ENCODE measurements at regions not wholly inside any gene's neighbourhood (a gene's known extent, or its start where the extent isn't known, plus 50 kb on each side); places are given as distances from the start of the nearest gene placed in this dataset.
"Not testable (repeated sequence)": the region's sequence is repeated elsewhere in the genome, so short reads cannot be mapped to it uniquely, and the experiment has no call there.

- TF ChIP-seq REST (IDR thresholded peaks at IDR 0.05) (no peak), PBX3 (IDR thresholded peaks at IDR 0.05) (no peak), CHD2 (IDR thresholded peaks at IDR 0.05; ENCODE audit: low read length, partially characterized antibody) (no peak), RARB (CRISPR knock-in tag; IDR thresholded peaks at IDR 0.05) (no peak), E2F6 (IDR thresholded peaks at IDR 0.05; ENCODE audit: borderline replicate concordance, low read depth) (no peak), SMC3 (IDR thresholded peaks at IDR 0.05) (no peak), FOSL2 (IDR thresholded peaks at IDR 0.05) (no peak), FOSL2 (CRISPR knock-in tag; IDR thresholded peaks at IDR 0.05) (no peak), TFCP2L1 (CRISPR knock-in tag; IDR thresholded peaks at IDR 0.05) (no peak)
Observed at GRCh38 chr7:25739143-25739542, 412.9 kb upstream of the NFE2L3 start (continued).

GRCh38 chr7:25742316-25742715 lies 409.7 kb upstream of the NFE2L3 start:
- no peaks in the 10 kb centered on the region for H3K4me1 ChIP-seq
- POLR2A ChIA-PET = no interaction called here
- no peak overlapping the region for H3K4me2 ChIP-seq
- no peak overlapping the region for H3K27ac ChIP-seq
- H3K9me3 ChIP-seq = no peaks in the 10 kb centered on the region
- TF ChIP-seq NFE2L2 (conservative IDR thresholded peaks at IDR 0.05; ENCODE audit: low read length) (0 out of 2 replicates have a peak, but pooled peaks have one; percentile 28), MAFK (IDR thresholded peaks at IDR 0.05; ENCODE audit: partially characterized antibody) (peak; percentile 96), FOXS1 (CRISPR knock-in tag; IDR thresholded peaks at IDR 0.05) (no peak)
- WGBS (ENCODE audit: missing lambda C conversion rate) = 13% methylated on average over 3 of the region's 3 CpGs
- CTCF ChIA-PET = no interaction called here
- DNase-seq (ENCODE audit: low read depth in 1 of 2, low spot score in 1 of 2) (no peak), ATAC-seq (no peak), FAIRE-seq (no peak)
- no peak overlapping the region for H3K4me3 ChIP-seq

- H3K27ac ChIP-seq; H3K4me1 ChIP-seq; ATAC-seq; H3K4me2 ChIP-seq; FAIRE-seq; CTCF ChIA-PET; POLR2A ChIA-PET; DNase-seq (ENCODE audit: low read depth in 1 of 2, low spot score in 1 of 2); H3K9me3 ChIP-seq; H3K4me3 ChIP-seq: not testable (repeated sequence)
- WGBS (ENCODE audit: missing lambda C conversion rate) = 57% methylated on average over 24 of the region's 37 CpGs
Observed at GRCh38 chr7:25743670-25744451, 408.1 kb upstream of the NFE2L3 start.

- Histone ChIP-seq H3K27ac (no peak overlapping the region), H3K4me1 (no peaks in the 10 kb centered on the region), H3K4me2 (no peak overlapping the region), H3K9me3 (no peaks in the 10 kb centered on the region), H3K4me3 (no peak overlapping the region)
- no peak for DNase-seq (ENCODE audit: low read depth in 1 of 2, low spot score in 1 of 2)
- CTCF ChIA-PET = interaction anchor here (0.9 kb wide), 1 partner anchor 98 kb away, joined by 3 read pairs; no protein-coding TSS in a partner anchor
- POLR2A ChIA-PET = no interaction called here
- ATAC-seq = no peak
- no peak for FAIRE-seq
- WGBS (ENCODE audit: missing lambda C conversion rate) = 36% methylated on average over 14 of the region's 14 CpGs
- TF ChIP-seq CBX2 (IDR thresholded peaks at IDR 0.05; ENCODE audit: borderline replicate concordance, low read depth) = no peak
- TF ChIP-seq CHD4 (IDR thresholded peaks at IDR 0.05; ENCODE audit: borderline replicate concordance) = no peak
- no peak for TF ChIP-seq REST (IDR thresholded peaks at IDR 0.05)
- no peak for TF ChIP-seq CEBPB (IDR thresholded peaks at IDR 0.05)
- TF ChIP-seq EHMT2 (IDR thresholded peaks at IDR 0.05; ENCODE audit: low read depth) = no peak
- TF ChIP-seq CBX8 (IDR thresholded peaks at IDR 0.05) = no peak
- TF ChIP-seq ZFP36 (IDR thresholded peaks at IDR 0.05; ENCODE audit: borderline replicate concordance, partially characterized antibody) = no peak
- no peak for TF ChIP-seq USF2 (IDR thresholded peaks at IDR 0.05)
Observed at GRCh38 chr7:25750744-25751508, 401.1 kb upstream of the NFE2L3 start.

Data from A549 (cell line).